Mucosa of descending colon (tissue), 3 donors: ENCODE measurements at regions not wholly inside any gene's neighbourhood (a gene's known extent, or its start where the extent isn't known, plus 50 kb on each side); places are given as distances from the start of the nearest gene placed in this dataset.

ENCODE experiments used
- ATAC-seq: fragments of 200-7000 bp; cut with Tn5 transposase; one replicate; pipeline ENCODE4 v1.9.1; 2020; ENCODE audit warnings: mild to moderate bottlenecking, moderate library complexity
- DNase-seq, 3 donors: peaks; one replicate each; pipeline ENCODE4 v3.0.0-alpha.2; 2020
- H3K36me3 ChIP-seq: fragments of 200-600 bp; one replicate; pipeline ENCODE4 v1.8.0; 2021; ENCODE audit warnings: low read depth, mild to moderate bottlenecking
- H3K4me1 ChIP-seq: fragments of 200-600 bp; one replicate; pipeline ENCODE4 v1.8.0; 2021; ENCODE audit warnings: low read depth, mild to moderate bottlenecking
- H3K4me3 ChIP-seq: fragments of 200-600 bp; one replicate; pipeline ENCODE4 v1.8.0; 2021; ENCODE audit warnings: mild to moderate bottlenecking
- H3K9me3 ChIP-seq: fragments of 200-600 bp; one replicate; pipeline ENCODE4 v1.8.0; 2021; ENCODE audit warnings: mild to moderate bottlenecking
- intact Hi-C, 2 donors: fragments of 100-400 bp; cut with DNase I in 1 of 2; cut with micrococcal nuclease in 1 of 2; formaldehyde crosslinking; loops; one replicate each; pipeline versions ENCODE4 v1.11.0 to v1.11.1; 2022; cut with DNase I, micrococcal nuclease
- TF ChIP-seq, protein P1 (sequence below): fragments of 200-600 bp; IDR thresholded peaks from one replicate; pipeline ENCODE4 v1.8.0; 2022; ENCODE audit warnings: antibody characterized with exemption, mild to moderate bottlenecking
- donor health status: DM: no; HTN: no; CAD: no; lungs with moderate emphysema.
- donor health status: DM: no; HTN: no; CAD: no.
- donor health status: DM: no; HTN: yes; CAD: no.

- ATAC-seq (no peak), DNase-seq (no peak)
- TF ChIP-seq, protein P1, sequence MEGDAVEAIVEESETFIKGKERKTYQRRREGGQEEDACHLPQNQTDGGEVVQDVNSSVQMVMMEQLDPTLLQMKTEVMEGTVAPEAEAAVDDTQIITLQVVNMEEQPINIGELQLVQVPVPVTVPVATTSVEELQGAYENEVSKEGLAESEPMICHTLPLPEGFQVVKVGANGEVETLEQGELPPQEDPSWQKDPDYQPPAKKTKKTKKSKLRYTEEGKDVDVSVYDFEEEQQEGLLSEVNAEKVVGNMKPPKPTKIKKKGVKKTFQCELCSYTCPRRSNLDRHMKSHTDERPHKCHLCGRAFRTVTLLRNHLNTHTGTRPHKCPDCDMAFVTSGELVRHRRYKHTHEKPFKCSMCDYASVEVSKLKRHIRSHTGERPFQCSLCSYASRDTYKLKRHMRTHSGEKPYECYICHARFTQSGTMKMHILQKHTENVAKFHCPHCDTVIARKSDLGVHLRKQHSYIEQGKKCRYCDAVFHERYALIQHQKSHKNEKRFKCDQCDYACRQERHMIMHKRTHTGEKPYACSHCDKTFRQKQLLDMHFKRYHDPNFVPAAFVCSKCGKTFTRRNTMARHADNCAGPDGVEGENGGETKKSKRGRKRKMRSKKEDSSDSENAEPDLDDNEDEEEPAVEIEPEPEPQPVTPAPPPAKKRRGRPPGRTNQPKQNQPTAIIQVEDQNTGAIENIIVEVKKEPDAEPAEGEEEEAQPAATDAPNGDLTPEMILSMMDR: no peak
- H3K4me3 ChIP-seq: no peak overlapping the region
- H3K36me3 ChIP-seq: no peaks in the 10 kb centered on the region
- intact Hi-C loops: no loop called here
- H3K9me3 ChIP-seq: no peaks in the 10 kb centered on the region
- peaks cover 27% of the 10 kb centered on the region for H3K4me1 ChIP-seq
Observed at GRCh38 chr1:235059221-235059620, 69.4 kb downstream of the TOMM20 start.

DNA sequence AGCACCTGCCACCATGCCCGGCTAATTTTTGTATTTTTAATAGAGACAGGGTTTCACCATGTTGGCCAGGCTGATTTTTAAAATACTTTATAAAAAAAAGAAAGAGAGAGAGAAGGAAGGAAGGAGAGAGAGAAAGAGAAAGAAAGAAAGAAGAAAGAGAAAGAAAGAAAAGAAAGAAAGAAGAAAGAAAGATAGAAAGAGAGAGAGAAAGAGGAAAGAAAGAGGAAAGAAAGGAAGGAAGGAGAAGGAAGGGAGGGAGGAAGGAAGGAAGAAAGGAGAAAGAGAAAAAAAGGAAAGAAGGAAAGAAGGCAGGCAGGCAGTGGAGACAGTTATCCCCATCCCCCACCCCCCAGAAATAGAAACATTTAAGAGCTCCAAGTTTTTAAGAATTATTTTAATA lies 69.9 kb downstream of the TOMM20 start:
- intact Hi-C loops: no loop called here
- no peaks in the 10 kb centered on the region for H3K36me3 ChIP-seq
- H3K4me3 ChIP-seq: no peak overlapping the region
- no peaks in the 10 kb centered on the region for H3K9me3 ChIP-seq
- DNase-seq: no peak
- no peak for ATAC-seq
- peaks cover 27% of the 10 kb centered on the region for H3K4me1 ChIP-seq
- TF ChIP-seq, protein P1: no peak

GRCh38 chr1:235057385-235058306 lies 71.0 kb downstream of the TOMM20 start:
- Histone ChIP-seq H3K9me3 (no peaks in the 10 kb centered on the region), H3K36me3 (no peaks in the 10 kb centered on the region), H3K4me1 (peaks cover 21% of the 10 kb centered on the region), H3K4me3 (no peak overlapping the region)
- ATAC-seq: no peak
- TF ChIP-seq, protein P1: no peak
- intact Hi-C loops: no loop called here
- DNase-seq: no peak

- ATAC-seq (peak; percentile 68), DNase-seq (no peak)
- TF ChIP-seq, protein P1: no peak
- Histone ChIP-seq H3K4me1 (peaks cover 17% of the 10 kb centered on the region), H3K9me3 (no peaks in the 10 kb centered on the region), H3K36me3 (no peaks in the 10 kb centered on the region), H3K4me3 (no peak overlapping the region)
- intact Hi-C loops: no loop called here
Observed at GRCh38 chr1:235056937-235057336, 71.7 kb downstream of the TOMM20 start.

GRCh38 chr1:235054936-235055335 lies 73.7 kb downstream of the TOMM20 start:
- no peaks in the 10 kb centered on the region for H3K9me3 ChIP-seq
- DNase-seq: no peak
- H3K4me1 ChIP-seq: no peaks in the 10 kb centered on the region
- H3K4me3 ChIP-seq: no peak overlapping the region
- TF ChIP-seq, protein P1: no peak
- no peak for ATAC-seq
- H3K36me3 ChIP-seq: no peaks in the 10 kb centered on the region
- intact Hi-C loops: no loop called here
